Type B pancreatic cell (in vitro differentiated cells): ENCODE measurements at regions not wholly inside any gene's neighbourhood (a gene's known extent, or its start where the extent isn't known, plus 50 kb on each side); places are given as distances from the start of the nearest gene placed in this dataset.

ENCODE experiments used
- DNase-seq: peaks from one replicate; pipeline ENCODE4 v3.0.0; 2021; ENCODE audit warnings: mixed read lengths; ENCODE audit not compliant: unreplicated experiment; ENCODE audit errors: extremely low spot score
- H3K27ac Mint-ChIP-seq: 2 replicates; pipeline ENCODE4 v1.8.0; 2021; ENCODE audit warnings: mild to moderate bottlenecking, mixed read lengths
- H3K27me3 Mint-ChIP-seq: 2 replicates; pipeline ENCODE4 v1.8.0; 2021; ENCODE audit warnings: mixed read lengths
- H3K36me3 Mint-ChIP-seq: 2 replicates; pipeline ENCODE4 v1.8.0; 2021; ENCODE audit warnings: mixed read lengths
- H3K4me1 Mint-ChIP-seq: one replicate; pipeline ENCODE4 v1.8.0; 2021; ENCODE audit warnings: mixed read lengths; ENCODE audit not compliant: unreplicated experiment
- H3K4me3 Mint-ChIP-seq: 2 replicates; pipeline ENCODE4 v1.8.0; 2021; ENCODE audit warnings: mild to moderate bottlenecking, mixed read lengths
- H3K9me3 Mint-ChIP-seq: 2 replicates; pipeline ENCODE4 v1.8.0; 2021; ENCODE audit warnings: mixed read lengths
- CTCF ChIP-seq: fragments of 200-600 bp; sonication (generic); conservative IDR thresholded peaks from 2 replicates; pipeline ENCODE4 v1.5.0; 2021; ENCODE audit warnings: antibody characterized with exemption, mild to moderate bottlenecking

- Mint-ChIP-seq H3K9me3 (no peaks in the 10 kb centered on the region), H3K4me1 (peaks cover 12% of the 10 kb centered on the region), H3K27me3 (peaks cover 6% of the 10 kb centered on the region), H3K36me3 (no peaks in the 10 kb centered on the region), H3K4me3 (no peak overlapping the region), H3K27ac (no peak overlapping the region)
- DNase-seq, result no peak
- no peak for TF ChIP-seq CTCF
Measured at GRCh38 chr2:207330912-207331311, 165.2 kb upstream of the KLF7 start.

GRCh38 chr2:207331674-207332073, 165.9 kb upstream of the KLF7 start:
- no peaks in the 10 kb centered on the region for H3K36me3 Mint-ChIP-seq
- no peak overlapping the region for H3K27ac Mint-ChIP-seq
- DNase-seq, result no peak

DNA sequence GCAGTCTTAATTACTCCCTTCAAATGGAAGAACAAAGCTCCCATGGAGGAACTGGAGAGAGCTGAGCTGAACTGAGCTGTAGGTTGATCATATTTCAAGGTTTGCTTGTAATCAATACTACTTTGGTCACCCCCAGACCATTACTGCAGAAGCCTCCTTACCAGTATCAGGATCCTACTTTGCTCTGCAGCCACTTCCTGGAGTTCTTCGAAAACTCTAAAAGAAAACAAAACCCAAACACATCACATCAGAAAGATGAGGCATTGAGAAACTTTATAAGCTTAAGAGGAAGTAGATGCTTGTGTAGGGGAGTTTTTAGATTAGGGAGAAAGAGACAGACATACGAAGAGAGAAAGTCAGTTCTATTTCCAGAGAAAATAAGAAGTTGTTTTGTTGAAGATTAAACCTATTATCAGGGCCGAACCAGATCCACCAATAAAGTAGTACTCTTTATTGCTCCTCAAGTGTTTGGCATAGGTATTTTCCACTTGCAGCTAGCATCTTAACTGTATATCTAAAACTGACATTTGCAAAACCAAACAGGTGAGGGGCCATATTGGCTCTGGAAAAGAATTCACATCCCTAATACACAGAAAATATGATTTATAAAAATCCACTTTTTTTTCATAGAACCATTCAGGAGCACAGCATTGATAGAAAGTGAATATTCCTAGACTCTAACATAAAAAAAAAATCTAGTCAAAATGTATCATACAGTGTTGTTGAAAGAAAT, 166.9 kb upstream of the KLF7 start:
- H3K27me3 Mint-ChIP-seq, result peaks cover 6% of the 10 kb centered on the region
- no peak for DNase-seq
- H3K4me3 Mint-ChIP-seq, result no peak overlapping the region
- H3K9me3 Mint-ChIP-seq, result no peaks in the 10 kb centered on the region
- H3K27ac Mint-ChIP-seq, result no peak overlapping the region
- no peaks in the 10 kb centered on the region for H3K36me3 Mint-ChIP-seq
- TF ChIP-seq CTCF, result no peak
- H3K4me1 Mint-ChIP-seq, result peaks cover 17% of the 10 kb centered on the region

More at GRCh38 chr2:207331674-207332073, 165.9 kb upstream of the KLF7 start:
- Mint-ChIP-seq H3K27me3 (peaks cover 6% of the 10 kb centered on the region), H3K9me3 (no peaks in the 10 kb centered on the region), H3K4me3 (no peak overlapping the region), H3K4me1 (peaks cover 12% of the 10 kb centered on the region)
- TF ChIP-seq CTCF, result no peak

- TF ChIP-seq CTCF, result no peak
- H3K4me1 Mint-ChIP-seq, result peaks cover 22% of the 10 kb centered on the region
- H3K27me3 Mint-ChIP-seq, result peaks cover 6% of the 10 kb centered on the region
- no peaks in the 10 kb centered on the region for H3K36me3 Mint-ChIP-seq
- H3K4me3 Mint-ChIP-seq, result no peak overlapping the region
- no peak overlapping the region for H3K27ac Mint-ChIP-seq
- DNase-seq, result no peak
- H3K9me3 Mint-ChIP-seq, result no peaks in the 10 kb centered on the region
Measured at GRCh38 chr2:207333599-207334300, 168.0 kb upstream of the KLF7 start.

GRCh38 chr2:207334301-207334623, 168.5 kb upstream of the KLF7 start:
- no peak for DNase-seq
- Mint-ChIP-seq H3K4me3 (peak overlapping the region; percentile 11), H3K27me3 (peaks cover 6% of the 10 kb centered on the region), H3K27ac (peak overlapping the region; percentile 15), H3K36me3 (no peaks in the 10 kb centered on the region), H3K9me3 (no peaks in the 10 kb centered on the region), H3K4me1 (peaks cover 22% of the 10 kb centered on the region)
- TF ChIP-seq CTCF, result no peak
